ENCODE measurements at regions not wholly inside any gene's neighbourhood (a gene's known extent, or its start where the extent isn't known, plus 50 kb on each side); places are given as distances from the start of the nearest gene placed in this dataset.
"Not testable (repeated sequence)": the region's sequence is repeated elsewhere in the genome, so short reads cannot be mapped to it uniquely, and the experiment has no call there.

DNA sequence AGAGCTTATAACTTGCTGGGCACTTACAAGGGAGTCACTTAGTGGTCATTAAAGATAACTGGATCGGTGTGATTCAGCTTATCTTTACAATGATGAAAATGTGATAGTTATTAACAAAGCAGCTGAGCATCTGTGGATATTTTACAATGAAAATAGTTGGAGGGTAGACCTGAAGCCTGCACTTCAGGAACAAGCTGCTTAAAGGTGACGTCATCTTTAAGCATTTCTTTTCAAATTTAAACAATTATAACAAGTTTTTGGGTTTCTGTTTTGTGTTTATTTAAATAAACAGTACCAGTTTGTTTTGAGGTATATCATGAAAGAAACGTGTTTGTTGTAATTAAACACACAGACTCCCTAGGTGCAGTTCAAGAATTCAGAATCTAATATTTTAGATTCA lies 513.9 kb downstream of the ZNF516 start:
- no peak for DNase-seq

DNA sequence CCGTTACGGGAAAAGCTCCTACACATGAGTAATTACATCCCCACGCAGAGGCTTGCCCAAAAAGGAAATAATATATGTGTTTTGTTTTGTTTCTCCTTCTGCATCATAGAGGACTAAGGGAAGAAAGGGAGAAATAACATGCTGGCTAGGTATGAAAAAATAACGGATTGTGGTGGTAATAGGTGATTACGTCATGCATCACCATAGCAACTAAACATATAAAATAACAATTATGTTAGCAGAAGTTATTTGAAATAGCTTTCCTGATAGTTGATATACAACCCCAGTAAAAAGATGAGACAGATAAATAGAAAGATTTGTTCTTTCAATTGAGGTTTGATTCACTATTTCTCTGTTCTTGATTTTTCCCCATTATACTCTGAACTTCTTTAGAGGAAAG lies 518.0 kb downstream of the ZNF516 start:
- DNase-seq, result no peak

DNA sequence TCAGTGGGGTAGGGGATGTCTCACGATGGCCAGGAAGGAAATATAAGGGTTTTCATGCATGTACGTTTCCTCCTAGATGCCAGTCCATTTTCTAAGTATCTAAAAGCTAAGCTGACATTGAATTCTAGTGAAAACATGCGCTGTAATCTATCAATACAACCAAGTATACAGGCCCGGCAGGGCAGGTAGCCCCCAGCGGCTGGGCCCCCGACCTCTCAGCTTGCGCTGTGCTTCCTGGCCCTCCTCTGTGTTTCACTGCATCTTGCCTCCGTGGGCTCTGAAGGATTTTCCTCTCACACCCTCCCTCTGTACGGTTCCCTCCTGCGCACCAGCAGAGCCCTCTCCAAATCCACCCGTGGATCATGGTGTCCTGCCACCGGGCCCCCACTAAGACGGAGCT lies 524.8 kb downstream of the ZNF516 start:
- no peak for DNase-seq

DNA sequence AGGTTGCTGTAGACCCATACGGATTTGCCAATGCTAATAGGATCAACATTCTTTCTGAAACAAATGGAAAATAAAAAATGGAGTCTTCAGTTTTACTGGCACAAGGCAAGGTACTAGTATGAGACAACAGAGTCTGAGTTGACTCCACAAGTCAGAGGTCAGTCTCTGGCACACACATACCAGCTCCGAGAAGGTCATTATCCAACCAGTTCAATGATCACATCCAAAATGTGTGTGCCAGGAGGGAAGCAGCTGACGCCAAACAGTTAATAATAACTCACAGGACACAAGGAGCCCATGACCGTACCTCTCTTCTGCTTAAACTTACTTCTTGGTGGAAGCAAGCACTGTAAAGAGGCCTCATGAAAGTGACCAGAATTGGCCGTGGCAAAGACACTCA lies 528.6 kb downstream of the ZNF516 start:
- DNase-seq, result no peak

DNA sequence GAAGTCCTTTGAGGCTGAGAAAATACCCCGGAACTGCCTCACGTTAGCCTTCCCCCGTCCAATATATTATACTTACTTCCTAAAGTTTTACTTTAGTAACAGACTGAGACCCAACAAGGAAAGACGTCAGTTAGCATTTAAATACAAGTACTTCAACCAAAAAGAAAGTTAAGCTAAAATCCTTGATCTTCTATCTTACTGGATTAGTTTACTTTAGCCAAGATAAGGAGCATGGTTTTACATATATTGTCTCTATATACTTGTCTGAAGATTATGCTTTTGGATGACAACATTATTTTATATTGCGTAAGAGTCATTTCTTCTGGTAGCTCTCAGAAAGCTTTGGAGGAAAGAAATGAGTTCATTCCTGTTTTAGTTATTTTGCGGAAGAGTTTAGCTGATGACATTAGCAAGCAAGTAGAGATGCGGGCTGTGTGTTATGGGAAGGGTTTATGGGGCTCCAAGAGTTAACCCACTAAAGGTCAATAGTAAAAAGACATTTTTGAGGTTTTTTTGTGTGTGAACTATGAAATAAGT lies 532.9 kb downstream of the ZNF516 start:
- no peak for DNase-seq

DNA sequence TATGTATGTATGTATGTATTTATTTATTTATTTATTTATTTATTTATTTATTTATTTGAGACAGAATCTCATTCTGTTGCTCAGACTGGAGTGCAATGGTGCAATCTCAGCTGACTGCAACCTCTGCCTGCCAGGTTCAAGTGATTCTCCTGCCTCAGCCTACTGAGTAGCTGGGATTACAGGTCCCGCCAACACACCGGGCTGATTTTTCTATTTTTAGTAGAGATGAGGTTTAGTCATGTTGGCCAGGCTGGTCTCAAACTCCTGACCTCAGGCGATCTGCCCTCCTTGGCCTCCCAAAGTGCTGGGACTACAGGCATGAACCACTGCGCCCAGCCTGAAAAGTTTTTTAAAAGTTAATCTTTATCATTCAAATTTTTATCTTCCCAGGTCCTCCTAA lies 532.9 kb upstream of the SMIM21 start:
- not testable (repeated sequence) for DNase-seq

DNA sequence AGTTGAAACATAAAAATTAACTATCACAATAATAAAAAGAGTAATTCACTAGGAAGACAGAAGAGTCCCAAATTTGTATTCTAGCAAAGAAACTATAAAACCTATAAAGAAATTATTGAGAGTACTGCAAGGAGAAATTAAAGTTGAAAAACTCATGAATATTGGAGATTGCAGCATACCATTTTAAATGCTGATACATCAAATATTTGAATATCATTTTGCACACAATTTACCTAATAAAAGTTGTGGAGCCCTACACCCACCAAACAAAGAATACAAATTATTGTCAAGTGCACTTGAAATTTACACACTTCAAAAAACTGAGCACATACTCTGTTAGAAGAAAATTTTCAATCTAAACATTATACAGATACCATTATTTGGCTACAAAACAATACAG lies 531.6 kb upstream of the SMIM21 start:
- DNase-seq, result no peak

DNA sequence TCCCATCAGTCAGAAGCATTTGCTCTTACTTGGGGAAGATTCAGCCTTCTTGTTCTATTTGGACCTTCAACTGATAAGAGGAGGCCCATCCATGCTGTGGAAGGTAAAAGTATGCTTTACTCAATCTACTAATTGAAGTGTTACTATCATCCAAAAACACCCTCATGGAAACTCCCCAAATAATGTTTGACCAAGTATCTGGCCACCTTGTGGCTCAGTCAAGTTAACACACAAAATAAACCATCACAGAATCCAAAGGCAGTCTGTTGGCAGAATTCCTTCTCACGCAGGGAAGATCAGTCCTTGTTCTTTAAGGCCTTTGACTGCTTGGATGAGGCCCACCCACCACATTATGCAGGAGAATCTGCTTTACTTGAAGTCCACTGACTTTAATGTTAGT lies 531.2 kb upstream of the SMIM21 start:
- DNase-seq, result no peak

DNA sequence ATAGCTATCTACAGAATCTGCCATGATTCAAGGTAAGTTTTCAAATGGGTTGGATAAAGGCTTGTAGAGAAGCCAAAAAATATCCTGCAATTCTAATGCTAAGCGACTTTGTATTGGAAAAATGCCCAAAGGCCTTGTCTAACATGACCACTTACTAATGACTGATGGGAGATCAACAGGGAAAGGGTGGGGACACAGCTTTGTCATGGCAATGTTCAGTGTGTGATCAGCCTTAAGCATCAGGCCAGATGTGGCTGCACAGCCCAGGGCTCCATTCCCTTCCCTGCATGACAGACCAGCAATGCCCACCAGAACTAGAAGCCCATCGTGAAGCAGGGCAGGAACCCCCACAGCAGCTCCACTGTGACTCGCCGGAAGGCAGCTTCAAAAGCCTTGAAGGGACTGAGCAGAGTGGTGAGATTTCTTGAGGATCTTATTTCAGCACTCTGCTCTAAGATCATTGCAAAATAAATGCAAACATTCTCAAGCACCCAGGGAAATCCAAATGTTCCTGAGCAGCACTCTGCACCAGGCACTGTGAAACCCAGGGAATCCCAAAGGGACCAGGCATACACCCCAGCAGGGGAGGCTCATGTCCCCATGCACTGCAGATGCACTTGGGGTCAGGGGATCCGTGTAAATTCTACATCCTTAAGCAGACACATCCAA lies 517.9 kb upstream of the SMIM21 start:
- no peak for DNase-seq

DNA sequence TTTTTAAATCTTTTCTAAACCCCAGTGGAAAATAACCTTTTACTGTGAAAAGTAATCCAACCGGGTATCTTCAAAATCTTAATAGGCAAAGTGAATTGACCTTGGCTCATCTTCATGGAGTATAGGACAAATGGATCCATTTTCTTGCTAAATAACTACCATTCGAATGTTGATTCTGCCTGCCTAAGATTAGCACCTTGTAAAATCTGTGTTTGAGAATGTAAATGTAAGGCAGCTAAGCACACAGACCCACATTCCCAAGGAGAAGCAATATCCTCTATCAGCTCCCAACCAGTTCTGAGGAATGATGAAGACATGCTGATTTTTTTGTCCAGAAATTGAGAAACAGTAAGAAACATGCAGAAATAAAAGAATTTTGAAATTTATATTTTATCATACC lies 509.8 kb upstream of the SMIM21 start:
- no peak for DNase-seq

DNA sequence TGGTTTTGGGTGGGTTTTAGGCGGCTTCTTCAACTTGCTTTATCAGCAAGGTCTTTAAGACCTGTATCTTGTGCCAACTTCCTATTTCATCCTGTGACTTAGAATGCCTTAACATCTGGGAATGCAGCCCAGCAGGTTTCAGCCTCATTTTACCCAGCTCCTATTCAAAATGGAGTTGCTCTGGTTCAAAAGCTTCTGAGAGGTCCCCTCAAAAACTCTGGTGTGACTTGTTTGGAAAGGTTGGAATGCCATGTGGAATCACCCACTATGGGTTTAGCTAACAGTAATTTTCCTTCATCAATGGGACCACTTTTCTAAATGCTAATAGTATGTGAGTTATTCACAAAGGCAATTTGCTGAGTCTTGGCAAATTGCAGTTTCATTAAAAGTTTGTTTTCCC lies 509.4 kb upstream of the SMIM21 start:
- DNase-seq, result no peak

DNA sequence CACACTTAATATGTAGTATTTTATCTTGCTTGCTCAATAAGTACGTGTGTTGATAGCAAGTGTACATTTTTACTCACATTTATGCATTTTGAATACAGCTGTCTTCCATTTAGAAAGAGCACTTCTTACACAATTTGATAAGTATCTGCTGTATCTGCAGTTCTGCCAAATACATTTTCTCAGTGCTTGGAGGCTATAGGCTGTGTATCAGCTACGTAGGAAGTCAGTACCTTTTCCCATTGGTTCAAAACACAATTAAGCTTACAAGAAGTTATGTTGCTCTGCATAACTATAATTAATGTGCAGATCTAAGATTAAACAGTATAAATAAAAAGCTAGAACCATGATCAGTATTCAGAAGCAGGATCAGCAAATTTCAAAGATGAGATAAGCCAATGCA lies 503.6 kb upstream of the SMIM21 start:
- no peak for DNase-seq

DNA sequence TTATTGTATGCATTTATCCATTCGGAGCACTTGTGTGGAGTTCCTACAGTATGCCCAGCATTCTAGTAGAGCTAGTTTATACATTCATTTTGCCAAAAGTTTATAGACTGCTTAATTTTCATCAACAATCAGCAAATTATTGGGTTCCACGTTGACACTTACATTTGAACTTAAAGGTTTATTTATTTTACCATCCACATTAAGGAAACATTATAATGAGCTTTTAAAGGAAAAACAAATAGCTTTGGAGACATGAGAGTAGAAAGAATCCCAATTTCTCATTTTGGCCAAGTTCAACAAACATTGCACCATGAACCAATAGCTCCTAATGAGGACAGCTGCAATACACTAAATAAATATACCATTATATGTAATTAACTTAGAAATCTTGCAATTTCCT lies 501.2 kb upstream of the SMIM21 start:
- no peak for DNase-seq

DNA sequence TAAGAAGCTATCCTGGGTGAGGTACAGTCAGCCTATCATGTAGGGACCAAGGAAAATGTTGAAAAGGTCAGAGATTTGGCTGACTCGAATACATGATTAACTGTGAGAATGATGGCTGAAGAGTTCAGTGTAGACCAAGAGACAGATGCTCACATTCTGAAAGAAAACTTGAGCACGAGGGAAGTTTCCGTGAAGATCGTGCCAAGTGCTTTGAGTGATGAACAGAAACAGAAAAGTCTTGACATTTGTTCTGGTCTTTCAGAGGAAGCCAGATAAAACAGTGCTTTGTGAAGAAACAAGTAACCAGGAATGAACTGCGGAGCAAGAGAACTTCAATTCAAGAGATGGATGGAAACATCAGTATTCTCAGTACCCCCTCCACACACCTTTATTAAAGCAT lies 500.3 kb upstream of the SMIM21 start:
- no peak for DNase-seq

DNA sequence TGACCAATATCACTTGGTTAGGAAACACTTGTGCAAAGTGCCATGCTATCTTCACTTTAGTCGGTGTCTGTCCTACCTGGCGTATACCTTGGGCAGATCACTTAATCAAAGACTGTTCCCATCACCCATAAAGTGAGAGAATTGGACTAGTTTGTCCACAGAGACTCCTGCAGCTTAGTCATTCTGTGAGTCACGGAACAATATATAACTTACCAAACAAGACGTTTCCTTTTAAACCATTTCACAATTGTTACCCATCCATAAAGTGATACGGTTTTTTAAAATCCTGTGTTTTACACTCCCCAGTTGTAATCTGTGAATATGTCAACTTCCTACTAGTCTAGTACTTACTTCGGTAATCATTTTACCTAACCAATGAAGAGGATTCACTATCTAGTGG lies 499.3 kb upstream of the SMIM21 start:
- DNase-seq, result no peak

DNA sequence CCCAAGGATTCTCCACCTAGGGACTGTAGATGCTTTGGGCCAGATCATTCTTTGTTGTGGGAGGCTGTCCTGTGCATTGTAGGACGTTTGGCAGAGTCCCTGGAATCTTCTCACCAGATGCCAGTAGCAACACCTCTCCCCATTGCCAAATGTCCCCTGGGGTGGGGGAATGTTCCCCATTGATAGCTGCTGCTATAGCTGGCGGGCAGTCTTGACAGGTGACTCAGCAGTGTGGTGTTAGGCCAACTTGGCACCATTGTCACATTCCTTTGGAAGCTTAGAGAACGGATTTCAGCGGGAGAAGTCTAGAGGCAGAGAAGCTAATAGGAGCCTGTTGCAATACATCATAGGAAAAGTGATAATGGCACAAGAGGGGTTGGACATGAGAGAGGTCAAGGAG lies 495.7 kb upstream of the SMIM21 start:
- DNase-seq, result no peak

DNA sequence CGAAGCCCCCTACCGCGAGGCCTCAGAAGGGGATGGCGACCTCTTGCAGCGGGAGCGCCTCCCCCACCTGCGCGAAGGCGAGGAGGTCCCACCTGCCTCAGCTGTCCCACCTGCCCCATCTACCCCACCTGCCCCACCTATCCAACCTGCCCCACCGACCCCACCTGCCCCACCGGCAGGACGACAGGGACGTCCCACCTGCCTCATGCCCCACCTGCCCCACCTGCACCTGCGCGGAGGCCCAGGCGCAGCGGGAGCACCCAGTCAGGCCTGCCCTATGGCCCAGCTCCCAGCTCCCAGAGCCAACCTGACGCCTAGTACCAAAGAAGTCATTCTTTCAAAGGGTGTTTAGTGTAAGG lies 489.1 kb upstream of the SMIM21 start:
- DNase-seq, result no peak

DNA sequence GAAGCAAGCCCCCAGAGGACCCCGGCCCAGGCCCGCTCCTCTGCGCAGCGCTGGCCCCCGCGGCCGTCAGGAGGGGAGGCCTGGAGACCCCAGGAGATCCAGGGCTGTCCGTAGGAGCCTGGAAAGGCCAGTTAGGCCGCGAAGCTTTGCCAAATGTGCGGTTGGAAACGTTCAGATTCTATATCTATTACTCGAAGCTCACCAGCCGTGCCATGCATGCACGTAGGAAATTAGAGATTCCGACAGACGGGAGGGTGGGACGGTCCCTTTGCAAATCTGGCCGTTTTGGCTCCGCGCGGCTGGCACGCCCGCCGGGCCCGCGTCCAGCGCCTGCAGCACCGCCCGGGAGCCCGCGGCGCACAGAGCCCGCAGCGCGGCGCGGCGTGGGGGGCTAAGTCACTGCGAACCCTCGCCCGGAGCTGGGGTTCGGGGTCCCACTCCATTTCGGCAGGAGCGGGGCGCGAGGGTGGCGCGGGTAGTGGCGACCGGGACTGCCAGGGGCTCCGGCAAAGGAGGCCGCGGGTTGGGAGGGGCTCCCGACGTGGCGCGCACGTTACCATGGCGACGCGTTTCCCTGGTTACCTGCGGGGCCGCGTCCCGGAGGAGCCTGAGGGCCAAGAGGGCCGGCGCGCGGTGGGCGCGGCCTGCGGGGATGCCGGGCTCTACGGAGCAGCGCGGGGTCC lies 488.6 kb upstream of the SMIM21 start:
- DNase-seq, result peak; percentile 8

DNA sequence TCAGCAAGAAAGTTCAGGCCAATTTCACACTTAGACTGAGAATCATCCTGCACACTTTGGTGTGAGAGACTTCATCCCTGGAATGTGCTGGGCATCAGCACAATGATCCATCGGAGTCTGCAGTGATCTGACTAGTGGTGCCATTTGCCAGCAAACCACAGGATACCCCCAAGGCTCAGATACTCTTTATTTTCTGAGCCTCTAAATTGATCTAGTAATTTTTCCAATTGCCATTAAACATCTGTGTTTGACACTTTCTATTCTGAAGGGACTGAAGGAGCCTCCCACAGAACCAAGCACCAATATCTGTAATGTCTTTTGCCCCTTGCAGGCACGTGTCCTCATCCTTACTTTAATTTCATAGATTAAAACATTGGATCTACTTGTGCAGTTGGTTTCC lies 485.3 kb upstream of the SMIM21 start:
- DNase-seq, result no peak

DNA sequence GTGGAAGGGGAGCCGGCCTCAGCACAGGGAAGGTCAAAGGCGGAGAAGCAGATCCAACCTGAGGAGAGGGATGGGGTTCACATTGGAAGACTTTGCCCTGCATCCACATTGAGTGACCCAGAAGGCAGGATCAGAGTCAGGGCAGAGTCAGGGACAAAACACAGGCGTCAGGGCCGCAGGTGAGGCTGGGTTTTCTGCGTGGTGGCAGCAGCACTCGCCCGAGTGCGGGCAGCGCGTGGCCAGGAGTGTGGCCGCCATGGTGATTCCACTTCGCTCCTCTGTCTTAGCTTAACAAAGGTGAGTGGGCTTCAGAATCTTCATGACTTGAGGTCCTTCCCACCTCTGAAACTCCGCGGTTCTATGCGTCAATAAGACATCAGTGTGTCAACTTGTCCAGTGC lies 476.9 kb upstream of the SMIM21 start:
- no peak for DNase-seq

DNA sequence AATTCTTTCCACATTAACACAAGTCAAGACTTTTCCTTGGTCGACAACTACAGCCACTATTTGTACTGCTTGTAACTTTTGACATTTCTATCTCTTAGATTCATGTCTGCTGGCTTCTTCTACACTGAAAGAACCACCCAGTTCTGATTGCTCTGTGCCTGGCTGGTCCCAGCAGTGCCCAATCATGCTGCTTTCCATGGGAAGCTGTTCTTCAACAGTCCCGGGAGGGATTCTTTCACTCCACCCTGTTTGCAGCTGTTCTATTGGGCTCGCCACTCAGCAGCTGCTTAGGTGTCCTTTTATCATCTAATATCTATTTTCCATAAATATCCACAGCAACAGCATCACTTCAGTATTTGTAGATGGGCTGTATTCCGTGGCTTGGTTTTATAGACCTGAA lies 471.1 kb upstream of the SMIM21 start:
- no peak for DNase-seq

DNA sequence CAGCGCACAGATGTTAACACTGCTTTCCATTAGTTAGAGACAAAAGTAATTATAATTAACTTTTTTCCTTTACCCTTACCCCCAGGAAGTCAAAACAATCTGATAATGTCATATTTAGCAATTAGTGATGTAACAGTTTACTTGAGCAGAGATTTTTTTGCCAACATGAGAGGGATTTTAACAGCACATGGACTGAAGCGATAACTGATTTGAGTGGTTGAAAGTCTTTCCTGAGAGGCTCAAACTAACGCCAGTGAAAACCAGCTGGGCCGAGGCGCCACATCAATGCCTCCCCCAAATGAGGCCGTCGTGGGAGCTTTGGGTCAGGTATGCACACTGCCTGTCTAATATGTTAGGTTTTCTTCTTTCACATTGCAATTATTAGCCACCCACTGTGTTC lies 469.9 kb upstream of the SMIM21 start:
- DNase-seq, result no peak

DNA sequence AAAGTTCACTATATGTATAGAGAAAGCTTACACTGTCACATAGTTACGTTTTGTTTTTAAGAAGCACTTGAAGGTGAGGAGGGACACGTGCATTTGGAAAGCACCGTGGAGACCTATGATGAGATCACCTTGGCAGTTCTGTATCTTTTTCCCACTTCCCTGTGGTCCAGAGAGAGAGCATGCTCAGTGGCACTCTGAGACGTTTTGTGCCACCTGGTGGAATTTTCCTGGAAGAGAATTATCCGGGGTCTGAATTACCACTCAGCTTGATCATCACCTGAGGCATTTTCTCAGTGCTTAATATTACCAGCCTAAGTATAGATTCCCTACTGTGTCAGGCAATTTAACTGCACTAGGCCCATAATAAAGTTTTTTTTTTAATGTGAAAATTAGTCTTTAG lies 469.4 kb upstream of the SMIM21 start:
- DNase-seq, result no peak

DNA sequence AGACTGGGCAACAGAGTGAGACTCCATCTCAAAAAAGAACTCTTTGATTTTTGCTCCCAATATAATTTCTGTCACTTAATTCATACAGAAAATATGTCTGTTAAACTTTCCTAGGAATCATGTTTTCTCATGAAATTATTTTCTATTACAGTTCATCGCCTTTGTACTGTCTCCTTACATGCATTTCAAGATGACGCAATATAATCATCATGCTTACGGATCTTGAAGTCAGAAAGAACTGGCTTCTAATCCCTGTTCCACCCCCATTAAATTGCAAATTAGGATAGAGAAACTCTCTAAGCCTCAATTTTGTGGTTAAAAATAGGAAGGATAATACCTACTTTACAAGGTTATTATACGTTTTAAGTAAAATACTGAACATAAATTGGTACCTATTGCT lies 467.6 kb upstream of the SMIM21 start:
- no peak for DNase-seq

DNA sequence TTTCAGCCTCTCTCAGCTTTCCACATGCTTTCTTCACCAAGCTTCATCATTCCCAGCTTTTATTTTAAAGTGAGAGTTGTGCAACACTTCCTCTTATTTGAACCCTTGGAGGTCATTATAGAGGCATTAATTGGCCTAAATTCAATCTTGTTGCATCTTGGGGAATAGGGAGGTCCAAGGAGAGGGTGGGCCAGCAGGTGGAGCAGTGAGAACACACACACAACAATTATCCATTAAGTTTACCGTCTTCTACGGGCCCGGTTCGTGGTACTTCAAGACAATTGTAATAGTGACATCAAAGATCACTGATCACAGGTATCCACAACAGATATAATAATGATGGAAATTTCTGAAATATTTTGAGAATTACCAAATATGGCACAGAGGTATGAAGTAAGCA lies 457.2 kb upstream of the SMIM21 start:
- DNase-seq, result no peak

All from activated gamma-delta T cell (primary cell).